AML-193 (cell line): ENCODE measurements at regions not wholly inside any gene's neighbourhood (a gene's known extent, or its start where the extent isn't known, plus 50 kb on each side); places are given as distances from the start of the nearest gene placed in this dataset.
"Not testable (repeated sequence)": the region's sequence is repeated elsewhere in the genome, so short reads cannot be mapped to it uniquely, and the experiment has no call there.

Experiments
- DNase-seq, 2 experiments: peaks; one replicate each; lab custom pipeline; 2025; lab: John Stamatoyannopoulos, UW

DNA sequence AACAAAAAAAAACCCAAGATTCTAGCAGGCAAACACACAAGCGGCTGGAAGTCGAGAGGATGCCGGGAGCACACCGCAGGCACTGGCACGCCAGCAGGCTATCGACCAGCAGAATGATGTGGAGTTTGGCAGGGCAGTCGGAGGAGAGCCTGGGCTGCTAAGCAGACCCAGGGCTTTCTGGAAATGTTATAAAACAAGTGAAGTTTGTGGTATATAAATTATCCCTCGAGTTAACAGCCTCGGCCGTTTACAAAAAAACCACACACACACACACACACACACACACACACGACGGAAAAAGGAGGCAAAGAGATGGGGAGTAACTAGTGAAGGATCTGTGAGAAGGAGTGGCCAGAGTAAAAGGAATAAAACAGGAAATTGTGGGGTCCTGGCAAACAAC lies 87.2 kb upstream of the IVNS1ABP start:
- DNase-seq, result no peak

DNA sequence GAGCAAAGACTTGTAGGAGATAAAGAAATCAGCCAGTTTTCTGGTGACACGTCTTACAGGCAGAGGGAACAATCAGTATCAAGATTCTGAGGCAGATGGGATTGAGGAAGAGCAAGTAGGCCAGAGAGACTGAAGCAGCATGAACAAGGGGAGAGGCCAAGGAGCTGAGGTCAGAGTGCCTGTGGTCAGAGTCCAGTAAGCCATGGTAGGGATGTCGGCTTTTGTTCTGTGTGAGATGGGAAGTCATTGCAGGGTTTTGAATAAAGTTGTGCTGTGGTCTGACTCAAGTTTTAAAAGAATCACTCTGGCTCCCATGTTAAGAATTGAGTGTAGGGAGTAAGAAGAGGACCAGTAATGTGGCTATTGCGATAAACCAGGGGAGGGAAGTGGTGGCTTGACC lies 85.9 kb upstream of the IVNS1ABP start:
- DNase-seq, result peak; percentile 56 to 62

DNA sequence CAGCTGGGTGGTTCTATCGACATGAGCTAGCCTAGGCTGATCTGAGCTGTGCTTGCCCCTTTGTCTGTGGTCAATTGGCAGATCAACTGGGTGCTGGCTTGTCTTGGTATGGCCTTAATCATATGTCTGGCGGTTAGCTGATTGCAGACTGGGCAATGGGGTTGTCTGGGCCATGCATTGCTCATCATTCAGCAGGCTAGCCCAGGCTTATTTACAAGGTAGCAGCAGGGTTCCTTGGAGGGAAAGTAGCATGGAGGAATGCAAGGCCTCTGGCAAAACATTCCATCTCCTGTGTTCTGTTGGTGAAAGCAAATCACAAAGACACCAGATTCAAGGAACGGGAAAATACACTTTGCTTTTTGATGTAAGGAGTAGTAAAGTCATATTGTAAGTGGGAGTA lies 84.0 kb upstream of the IVNS1ABP start:
- no peak for DNase-seq

DNA sequence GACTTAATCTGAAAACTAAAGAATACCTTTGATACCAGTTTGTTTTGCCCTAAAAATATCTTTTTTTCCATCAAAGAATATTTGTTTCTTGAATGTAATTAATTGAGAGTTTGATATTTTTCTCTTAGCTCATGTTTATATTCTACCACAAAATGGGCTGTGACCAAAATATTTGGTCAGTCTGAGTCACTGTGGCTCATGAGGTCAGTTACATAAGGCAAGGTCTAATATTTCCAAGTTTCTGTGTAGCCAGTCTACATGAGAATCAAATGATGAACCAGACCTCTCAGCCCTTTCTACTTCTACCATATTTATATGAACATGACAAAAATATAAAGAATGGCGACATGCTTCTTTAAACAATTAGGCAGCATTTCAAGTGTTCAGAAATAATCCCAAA lies 83.0 kb upstream of the IVNS1ABP start:
- DNase-seq, result peak; percentile 10 to 15

DNA sequence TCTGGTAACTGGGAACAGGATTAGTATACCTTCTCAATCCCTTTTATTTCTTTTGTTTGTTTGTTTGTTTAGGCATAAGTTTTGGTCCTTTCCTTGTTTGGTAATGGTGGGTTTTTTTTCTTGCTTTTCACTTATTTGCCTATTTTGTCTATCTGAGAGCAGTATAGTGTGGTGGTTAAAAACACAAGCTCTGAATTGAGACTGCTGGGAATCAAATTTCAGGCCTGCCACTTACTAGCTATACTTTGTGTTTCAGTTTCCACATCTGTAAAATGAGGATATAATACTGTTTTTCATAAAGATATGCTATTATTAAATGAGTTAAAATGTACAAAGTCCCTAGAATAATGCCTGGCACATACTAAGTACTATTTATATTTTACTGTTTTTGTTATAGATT lies 81.6 kb upstream of the IVNS1ABP start:
- DNase-seq, result no peak

DNA sequence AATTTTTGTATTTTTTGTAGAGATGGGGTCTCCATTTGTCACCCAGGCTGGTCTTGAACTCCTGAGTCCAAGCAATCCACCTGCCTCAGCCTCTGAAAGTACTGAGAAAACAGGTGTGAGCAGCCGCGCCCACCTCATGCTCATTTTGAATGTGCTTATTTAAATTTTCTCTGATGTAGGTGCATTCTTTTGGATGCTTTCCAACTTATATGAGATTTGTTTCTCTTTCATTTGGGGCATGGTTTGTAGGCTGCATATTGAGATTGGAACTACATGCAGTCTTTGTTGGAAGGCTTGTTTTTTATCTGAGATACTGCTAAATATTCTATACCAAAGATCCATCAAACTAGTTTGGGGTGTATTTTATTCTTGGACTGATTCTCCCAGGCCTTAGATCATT lies 81.0 kb upstream of the IVNS1ABP start:
- no peak for DNase-seq

DNA sequence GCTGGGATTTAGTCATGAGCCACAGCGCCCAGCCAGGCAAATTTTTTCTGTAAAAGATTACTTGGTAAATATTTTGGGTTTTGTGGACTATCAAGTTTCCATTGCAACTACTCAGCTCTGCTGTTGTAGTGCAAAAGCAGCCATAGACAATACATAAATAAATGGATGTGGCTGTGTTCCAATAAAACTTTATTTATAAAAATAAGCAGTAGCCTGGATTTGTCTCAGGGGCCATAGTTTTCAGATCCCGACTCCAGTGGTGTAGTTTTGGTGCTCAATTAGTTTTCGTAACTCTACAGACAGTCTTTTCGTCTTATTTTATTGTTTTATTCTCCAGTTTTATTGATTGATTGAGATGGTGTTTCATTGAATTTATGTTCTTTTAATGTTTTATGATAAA lies 80.1 kb upstream of the IVNS1ABP start:
- DNase-seq, result no peak

DNA sequence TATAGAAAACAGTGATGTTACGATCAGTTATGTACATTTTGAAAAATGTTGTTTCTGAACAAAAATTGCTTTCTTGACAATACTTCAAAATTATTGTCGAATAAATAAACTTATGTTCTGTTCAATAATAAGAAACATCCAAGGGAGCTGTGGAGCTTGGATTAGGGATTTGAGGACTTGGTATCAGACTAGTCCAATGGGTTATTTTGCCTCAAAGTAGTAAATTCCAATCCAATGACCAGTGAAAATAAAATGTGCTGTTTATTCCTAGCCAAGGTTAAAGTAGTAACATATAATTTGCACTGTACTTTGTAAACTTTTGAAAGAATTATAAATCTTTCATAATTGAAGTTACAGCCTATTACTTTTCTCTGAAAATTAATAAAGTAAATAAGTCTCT lies 79.1 kb upstream of the IVNS1ABP start:
- DNase-seq, result no peak

DNA sequence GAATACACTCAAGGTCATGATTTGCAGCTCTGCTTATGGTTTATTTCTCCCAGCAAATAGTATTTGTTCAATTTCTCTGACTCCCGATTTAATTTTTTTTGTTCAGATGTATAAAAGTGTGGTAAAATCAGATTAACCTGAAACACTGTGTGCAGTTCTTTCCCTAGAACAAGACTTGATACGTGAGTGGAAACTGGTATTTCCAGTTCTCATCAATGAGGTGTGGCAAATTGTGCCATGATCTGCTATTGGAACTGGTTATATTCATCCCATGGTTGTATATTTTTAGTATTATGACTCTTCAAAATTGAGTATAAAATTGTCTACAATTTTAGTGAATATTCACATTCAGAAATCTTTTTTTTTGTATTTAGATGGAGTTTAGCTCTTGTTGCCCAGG lies 76.8 kb upstream of the IVNS1ABP start:
- no peak for DNase-seq

DNA sequence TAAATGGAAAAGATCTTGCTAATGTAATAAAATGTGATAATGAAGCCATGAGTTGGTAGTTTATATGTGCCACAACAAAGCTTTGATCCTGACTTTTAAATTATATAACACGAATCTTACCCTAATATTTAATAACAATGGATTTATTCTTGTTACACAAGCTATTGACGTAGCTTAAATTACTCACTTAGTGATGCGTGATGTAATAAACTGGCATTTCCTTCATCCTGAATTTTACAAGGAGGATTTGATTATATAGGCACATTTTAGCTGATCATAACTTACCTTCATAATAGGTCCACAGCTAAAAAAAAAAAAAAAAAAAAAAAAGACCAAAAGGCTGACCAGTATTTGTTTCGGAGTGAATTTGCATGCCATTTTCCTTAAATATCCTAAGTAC lies 76.2 kb upstream of the IVNS1ABP start:
- DNase-seq, result no peak

DNA sequence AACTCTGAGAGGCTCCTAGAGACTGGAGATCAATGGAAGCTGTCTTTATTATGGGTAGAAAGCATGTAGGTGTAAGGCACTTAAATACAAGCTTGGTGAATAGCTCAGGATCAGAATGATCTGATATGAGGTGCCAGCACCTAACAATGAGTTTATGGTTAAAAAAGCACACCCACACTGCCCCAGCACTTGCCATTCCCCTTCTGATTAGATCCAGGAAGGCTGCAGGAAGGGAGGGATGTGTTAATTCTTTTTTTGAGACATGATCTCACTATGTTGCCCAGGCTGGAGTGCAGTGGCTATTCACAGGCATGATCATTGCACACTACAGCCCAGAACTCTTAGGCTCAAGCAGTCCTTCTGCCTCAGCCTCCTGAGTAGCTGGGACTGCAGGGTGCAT lies 71.8 kb upstream of the IVNS1ABP start:
- DNase-seq, result no peak

DNA sequence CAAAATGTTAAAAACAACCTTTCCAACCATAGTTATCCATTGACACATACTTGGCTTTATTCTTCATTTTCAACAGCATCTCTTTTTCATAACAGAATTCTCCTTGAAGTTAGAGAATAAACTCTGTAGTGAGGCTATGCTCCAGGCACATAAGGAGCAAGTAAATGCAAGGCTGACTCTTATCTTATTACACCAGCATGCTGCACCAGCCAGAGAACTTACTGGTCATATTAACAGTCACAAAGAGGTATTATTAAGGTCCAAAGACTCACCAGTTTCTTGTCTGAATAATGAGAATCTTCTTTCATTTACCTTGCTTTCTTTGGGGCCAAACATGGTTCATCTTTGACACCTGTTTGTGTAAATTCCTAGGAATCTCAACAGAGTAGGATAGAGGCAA lies 71.3 kb upstream of the IVNS1ABP start:
- no peak for DNase-seq

DNA sequence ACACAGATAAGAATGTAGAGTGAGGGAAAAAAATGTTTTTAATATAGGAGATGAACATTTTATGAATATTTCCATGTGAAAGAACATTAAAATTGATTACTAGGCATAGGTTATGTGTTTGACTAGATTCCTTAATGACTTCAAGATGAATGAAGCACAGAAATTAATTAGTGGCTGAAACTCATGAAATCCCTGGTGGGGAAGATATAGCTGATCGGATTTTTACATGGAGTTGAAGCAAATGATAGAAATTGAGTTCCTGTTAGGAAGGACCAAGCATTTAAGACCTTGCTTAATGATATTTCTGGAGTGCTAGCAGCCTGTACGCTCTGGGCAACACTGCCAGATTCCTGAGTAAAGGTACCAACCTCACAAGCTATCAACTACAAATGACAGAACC lies 68.9 kb upstream of the IVNS1ABP start:
- no peak for DNase-seq

DNA sequence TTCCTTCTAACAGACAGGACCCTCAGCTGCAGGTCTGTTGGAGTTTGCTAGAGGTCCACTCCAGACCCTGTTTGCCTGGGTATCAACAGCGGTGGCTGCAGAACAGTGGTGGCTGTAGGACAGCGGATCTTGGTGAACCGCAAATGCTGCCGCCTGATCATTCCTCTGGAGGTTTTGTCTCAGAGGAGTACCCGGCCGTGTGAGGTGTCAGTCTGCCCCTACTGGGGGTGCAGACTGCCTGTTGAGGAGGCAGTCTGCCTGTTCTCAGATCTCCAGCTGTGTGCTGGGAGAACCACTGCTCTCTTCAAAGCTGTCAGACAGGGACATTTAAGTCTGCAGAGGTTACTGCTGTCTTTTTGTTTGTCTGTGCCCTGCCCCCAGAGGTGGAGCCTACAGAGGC lies 66.8 kb upstream of the IVNS1ABP start:
- DNase-seq, result not testable (repeated sequence)

DNA sequence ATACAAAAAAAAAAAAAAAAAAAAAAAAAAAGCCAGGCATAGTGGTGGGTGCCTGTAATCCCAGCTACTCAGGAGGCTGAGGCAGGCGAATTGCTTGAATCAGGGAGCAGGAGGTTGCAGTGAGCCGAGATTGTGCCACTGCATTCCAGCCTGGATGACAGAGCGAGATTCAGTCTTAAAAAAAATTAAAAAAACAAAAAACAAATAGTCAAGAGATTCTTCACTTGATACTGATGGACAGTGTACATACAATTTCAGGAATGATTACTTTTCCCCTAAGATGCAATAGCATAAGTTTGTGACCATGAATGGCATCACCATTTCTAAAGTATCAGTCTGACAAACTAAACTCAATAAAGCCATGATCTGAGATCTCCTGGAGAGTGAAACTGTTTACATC lies 60.8 kb upstream of the IVNS1ABP start:
- no peak for DNase-seq

DNA sequence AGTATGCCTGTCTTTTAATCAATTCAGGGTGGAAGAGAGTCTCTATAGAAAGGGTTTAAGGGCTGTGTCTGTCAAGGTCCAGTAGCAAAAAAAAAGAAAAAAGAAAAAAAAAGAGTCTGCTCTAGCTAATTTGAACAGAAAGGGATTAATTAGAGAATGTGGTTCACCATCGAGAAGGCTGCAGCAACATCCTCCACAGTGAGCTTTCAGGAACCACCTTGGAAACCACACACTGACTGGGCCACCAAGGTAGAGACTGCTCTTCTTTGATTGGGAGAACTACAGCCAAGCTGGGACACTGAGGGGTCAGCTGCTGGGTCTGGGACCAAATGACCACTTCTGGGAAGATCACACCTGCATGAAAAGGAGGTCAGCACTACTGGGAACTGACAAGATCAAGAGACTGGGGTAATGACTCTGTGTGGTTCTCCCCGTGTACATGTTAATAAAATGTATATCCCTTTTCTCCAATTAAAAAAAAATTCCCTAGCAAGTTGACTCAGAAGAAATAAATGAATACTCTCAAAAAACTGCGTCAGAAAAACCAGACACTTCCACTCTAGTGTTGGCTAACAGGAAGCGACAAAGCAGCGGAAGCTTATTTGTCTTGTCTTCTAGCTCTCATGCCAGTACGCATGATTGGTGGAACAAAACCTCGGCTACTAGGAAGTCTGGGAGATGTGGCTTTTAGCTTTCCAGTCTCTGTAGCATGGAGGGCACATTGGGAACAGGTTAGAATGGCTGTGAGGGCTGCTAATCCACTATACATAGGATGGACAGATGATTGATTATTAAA lies 60.0 kb upstream of the IVNS1ABP start:
- peak; percentile 2 to 8 for DNase-seq

DNA sequence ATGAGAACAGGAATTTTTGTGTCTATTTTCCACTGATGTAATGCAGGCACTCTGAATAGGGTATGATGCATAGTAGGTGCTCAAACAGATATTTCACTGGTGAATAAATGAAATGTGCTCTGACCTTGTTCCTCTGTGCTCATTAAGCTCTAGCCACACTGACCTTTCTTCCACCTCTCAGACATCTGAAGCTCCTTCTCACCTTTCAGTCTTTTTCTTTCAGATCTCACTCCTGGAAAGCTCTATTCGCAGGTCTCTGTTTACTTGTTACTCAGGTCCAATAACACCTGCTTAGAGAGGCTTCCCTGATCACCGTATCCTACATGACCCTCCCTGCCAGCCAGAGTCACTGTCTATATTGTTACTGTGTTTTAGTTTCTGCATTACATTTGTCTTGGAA lies 59.2 kb upstream of the IVNS1ABP start:
- DNase-seq, result no peak

DNA sequence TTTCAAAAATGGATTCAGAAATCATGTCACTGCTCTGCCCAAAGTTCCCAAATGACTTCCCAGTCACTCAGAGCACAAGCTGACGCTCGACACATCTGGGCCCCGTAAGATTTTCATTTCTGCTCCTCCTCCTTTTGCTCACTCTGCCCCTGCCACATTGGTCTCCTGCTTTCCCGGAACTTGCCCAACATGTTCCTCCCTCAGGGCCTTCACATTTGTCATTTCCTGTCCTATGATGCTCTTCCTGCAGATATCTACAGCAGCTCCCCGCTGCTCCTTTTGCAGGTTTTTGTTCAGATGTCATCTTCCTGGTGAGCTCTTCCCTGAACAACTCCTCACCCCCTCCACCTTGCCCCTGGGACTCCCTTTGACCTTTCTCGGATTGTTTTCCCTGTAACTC lies 58.5 kb upstream of the IVNS1ABP start:
- peak; percentile 95 to 96 for DNase-seq

DNA sequence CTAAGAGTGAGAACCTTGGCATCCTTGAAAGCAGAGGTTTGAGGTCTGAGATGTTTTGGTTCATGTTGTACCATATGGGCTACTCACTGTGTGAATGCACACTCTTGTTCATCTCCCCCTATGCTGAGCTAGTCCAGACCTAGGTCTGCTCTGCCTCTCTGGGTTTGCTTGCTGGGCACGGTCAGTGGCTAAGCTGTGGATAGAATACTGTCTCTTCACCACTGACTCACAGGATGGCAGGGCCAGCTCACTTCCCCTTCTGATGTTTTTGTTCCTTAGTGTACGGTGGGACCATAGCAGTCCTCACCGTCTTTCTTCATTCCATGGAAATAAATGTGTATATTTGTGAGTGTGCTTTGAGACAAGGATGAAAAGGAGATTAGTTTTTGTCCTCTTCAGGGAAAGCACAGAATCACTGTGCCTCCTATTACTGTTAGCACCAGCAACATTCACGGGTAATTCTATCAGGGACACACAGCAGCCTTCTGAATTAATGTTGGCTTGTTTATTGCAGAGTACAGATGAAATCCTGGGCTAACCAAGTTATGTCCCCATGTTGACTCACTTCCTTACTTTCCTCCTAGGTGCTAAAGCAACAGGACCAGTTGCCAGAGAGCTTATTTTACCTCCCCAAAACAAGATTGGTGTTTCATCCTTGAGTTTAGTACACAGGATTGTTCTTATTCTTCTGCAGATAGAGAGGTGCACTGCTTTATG lies 56.9 kb upstream of the IVNS1ABP start:
- DNase-seq, result peak; percentile 61 to 65

DNA sequence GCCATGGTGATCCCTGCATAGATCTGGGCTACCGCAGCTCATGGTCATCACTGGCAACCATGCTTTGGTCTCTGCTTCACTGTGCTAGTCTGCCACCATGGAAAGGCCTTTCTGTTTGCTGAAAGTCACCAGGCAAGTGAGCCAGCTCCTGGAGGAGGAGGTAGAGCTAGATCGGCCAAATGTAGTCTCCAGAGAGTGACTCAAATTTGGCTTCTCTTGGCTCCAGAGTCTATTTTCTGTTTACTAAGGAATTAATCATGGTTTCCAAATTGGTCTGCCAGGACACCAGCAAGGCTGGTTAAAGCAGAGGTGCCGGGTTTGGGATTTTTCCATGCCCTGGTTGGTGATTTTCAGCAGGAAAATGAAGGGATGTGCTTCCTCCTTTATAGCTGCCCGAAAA lies 52.7 kb upstream of the IVNS1ABP start:
- DNase-seq, result no peak

DNA sequence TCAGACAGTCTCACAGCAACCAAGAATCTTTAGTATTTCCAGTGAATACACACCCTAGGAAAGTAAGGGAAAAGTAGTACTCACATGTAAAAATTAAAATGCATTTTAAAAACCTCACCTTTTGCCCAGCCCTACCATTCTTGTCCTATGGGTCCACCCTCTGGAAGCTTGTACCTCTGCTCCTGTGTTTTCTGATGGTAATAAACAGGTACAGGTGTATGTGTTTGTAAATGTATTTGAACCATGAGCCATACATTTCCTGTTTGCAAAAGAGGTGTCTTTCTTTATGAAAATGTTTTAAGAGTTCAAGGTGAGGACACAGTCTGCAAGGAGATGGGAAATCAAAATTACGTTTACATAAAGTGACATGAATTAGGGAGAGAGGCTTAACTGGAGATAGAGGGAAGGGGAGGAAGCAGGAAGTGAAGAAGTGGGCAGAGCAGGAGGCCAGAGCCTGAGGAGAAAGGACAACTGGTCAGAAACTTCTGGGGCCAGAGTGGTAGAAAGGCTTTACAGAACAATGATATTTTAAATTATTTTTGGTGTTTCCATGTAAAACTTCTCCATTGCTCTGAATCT lies 52.0 kb upstream of the IVNS1ABP start:
- DNase-seq, result no peak

DNA sequence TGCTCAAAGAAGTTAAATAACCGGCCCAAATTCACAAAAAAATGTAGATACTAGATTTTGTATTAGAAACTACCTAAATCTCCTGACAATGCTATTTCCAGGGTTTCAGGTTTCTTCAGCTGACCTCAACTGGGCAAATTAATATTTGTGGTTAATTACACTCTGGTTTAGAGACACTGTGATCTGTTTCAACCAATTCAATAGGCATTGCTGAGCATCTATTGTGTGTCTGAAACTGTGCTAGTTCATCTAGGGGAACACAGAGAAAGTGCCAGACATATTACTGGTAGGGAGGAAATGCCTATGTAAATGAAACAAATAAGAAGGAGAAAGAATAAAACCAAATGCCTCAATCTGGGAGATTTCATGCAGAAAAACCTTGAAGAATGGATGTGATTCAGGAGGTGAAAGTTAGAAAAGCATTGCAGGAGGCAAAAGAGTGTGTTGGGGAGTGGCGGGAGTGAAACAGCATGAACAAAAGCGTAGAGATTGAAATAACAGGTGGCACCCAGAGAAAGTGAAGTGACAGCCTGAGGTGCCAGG lies 51.3 kb upstream of the IVNS1ABP start:
- DNase-seq, result no peak

DNA sequence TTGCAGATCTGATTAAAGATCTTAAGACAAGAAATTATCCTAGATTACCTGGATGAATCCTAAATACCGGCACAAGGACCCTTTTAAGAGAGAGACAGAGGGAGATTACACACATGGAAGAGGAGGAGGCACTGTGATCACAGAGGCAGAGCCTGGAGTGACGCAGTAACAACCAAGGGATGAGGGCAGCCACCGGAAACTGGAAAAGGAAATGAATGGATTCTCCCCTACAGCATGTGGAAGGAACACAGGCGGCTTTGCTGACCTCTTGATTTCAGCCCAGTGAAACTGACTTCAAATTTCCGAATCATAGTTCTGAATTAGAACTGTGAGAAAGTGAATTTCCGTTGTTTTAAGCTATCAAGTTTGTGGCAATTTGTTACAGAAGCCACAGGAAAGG lies 50.2 kb upstream of the IVNS1ABP start:
- no peak for DNase-seq
